H54 (cell line): ENCODE measurements at regions not wholly inside any gene's neighbourhood (a gene's known extent, or its start where the extent isn't known, plus 50 kb on each side); places are given as distances from the start of the nearest gene placed in this dataset.
A peak's percentile ranks its signal among the peaks of the same experiment; 100 is the strongest.
"Not testable (repeated sequence)": the region's sequence is repeated elsewhere in the genome, so short reads cannot be mapped to it uniquely, and the experiment has no call there.

Experiments used
- DNase-seq: peaks from one replicate; pipeline ENCODE4 v3.0.0; 2011; ENCODE audit warnings: low spot score, mixed read lengths; ENCODE audit not compliant: insufficient read length
- FAIRE-seq: peaks from 3 replicates; lab custom pipeline; 2011; peaks lifted over from hg19 to GRCh38; lab: Jason Lieb, UNC
- POLR2A ChIP-seq: IDR thresholded peaks from 2 replicates; pipeline ENCODE4 v1.6.1; 2011; ENCODE audit warnings: low read depth, mild to moderate bottlenecking, low read length

DNA sequence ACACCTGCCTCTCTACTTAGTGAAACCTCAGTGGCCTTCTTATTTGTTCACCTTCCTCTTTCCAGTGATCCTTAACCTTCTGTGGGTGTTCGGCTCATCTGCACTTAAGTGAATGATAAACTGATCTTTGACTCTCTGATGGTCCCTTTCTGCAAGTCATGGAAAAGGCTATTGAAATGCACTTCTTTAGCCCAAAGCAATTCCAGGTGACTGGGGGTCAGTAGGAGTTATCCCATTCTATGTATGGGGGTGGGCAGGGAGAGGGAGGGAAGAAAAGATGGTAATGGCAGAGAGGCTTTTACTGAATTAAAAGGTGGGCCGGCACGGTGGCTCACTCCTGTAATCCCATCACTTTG is 170.8 kb downstream of the RGS9 start:
- no peak for TF ChIP-seq POLR2A
- DNase-seq (no peak), FAIRE-seq (no peak)

DNA sequence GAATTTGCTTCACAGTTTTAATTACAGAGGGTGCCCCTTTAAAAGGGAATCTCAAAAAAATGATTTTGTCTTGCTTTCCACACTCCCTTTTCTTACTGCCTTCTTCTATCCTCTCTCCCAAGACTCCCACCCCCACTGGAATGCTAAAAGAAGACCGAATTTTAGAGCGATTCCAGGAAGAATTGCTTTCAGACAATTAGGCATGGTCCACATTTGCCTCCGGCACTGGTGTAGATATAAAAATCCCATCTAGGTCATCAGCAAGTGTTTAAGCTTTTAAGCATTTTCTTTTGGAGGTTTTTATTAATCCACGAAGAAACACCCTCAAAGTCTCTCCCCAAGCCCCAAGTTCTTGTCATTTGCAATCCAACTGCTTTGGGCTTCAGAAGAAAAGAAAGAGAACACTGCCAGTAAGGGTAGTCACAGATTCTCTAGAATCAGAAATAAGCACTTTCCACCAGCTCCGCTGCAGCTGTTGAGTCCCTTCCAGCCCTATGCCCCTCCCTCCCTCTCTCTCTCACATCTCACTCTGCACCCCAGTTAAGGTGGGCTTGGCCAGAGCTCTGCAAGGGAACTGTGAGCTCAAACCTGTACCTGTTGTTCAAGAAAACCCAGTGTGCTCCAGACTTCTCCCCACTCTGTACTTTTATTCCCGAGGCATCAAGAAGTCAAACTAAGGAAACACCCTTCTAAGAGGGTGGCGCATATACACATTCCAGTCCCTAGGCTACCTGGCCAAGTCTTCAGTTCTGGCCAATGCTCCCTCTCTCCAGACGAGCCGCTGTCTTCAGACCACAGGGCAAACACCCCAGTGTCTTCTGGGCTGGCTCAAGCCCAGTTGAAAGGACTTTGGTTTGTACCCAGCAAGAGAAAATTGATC is 170.2 kb downstream of the RGS9 start:
- no peak for TF ChIP-seq POLR2A
- no peak for DNase-seq
- FAIRE-seq, result no peak

DNA sequence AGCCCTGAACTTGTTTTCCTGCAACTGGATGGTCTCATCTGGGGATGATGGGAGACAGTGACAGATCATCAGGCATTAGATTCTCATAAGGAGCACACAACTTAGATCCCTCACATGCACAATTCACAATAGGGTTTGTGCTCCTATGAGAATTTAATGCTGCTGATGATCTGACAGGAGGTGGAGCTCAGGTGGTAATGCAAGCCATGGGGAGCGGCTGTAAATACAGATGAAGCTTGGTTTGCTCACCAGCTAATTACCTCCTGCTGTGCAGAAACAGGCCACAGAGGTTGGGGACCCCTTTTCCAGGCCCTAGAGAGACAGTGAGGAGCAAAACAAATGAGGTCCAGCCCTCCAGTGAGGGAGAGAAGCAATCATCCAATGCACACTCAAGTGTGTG is 168.6 kb downstream of the RGS9 start:
- FAIRE-seq (no peak), DNase-seq (no peak)
- no peak for TF ChIP-seq POLR2A

DNA sequence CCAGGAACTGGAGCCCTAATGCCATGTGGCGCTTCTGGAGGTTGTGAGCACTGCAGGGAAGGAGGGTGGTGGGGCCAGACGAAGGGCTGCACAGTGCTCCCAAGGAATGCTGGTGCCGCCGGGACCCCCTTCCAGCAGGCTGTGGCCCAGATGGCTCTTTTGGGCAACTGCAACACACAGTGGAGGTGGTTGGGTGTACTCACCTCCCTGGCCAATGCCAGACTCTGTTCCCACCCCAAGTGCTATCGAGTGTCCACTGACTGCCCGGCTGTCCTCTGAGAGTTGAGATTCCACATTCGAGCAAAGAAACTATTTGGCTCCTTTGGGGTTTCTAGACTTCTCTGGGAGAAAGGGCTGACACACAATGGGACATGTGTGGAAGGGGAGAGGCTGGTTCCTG is 167.9 kb downstream of the RGS9 start:
- no peak for TF ChIP-seq POLR2A
- no peak for DNase-seq
- no peak for FAIRE-seq

DNA sequence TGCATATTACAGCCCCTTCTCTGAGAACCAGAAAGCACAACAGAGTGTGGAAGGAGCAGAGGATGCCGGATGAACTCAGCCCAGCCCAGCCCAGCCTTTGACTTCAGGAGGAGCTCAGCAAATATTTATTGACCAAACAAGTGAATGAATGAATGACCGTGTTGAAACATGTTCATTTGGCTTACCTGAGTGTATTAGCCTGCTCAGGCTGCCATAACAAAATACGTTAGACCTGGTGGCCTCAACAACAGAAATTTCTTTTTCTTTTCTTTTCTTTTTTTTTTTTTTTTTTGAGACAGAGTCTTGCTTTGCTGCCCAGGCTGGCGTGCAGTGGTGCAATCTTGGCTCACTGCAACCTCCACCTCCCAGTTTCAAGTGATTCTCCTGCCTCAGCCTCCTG is 164.7 kb downstream of the RGS9 start:
- not testable (repeated sequence) for FAIRE-seq, DNase-seq

DNA sequence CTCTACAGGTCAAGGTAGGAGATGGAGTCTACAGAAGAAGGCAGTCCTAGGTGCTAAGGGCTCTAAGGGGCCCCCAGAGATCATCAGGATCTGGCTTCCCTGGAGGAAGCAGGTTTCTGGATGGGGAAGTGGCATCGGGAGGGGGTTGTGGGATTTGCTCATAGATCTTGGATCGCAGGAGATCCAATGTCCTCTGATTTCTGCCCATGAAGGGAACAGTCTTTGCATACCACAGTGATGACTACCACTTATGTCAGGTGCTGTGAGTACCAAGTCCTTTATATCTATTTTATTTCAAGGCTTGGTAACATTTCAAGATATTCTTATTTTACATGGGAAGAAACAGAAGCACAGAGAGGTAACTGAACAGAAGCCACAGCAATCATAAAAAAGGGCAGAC is 164.0 kb downstream of the RGS9 start:
- TF ChIP-seq POLR2A, result no peak
- no peak for FAIRE-seq
- DNase-seq, result no peak

DNA sequence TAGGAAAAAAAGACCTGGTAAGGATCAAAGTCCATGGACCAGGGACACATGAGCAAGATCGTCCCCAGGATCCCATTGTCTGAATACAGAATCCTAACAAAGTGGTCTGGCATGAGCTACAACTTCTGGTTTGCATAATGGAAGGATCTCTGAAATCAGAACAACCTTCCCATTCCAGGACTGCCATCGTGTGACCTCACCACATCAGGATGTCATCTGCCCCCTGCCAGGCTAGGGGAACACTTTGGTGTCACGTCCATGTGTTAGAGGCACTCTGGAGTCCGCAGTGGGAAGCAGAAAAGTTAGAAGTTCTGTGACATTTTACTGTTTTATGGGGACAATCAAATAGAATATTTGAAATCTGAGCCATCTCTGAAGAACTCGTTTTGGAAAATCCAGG is 160.7 kb downstream of the RGS9 start:
- FAIRE-seq, result no peak
- no peak for TF ChIP-seq POLR2A
- no peak for DNase-seq

DNA sequence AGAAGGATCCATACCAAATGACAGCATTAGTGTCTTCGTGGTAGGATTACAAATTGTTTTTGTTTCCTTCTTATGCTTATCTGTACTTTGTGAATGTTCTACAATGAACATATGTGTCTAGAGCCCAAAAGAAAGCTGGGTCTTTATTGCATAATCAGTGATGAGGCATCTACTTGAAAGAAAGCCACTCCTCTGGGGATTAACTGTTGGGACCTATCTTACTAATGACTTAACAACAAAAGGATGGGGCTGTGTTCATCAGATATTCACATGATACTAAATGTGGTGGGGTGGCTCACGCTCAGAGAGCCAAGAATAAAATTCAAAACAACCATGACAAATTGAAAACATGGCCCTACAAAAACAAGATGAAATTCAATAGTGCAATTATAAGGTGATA is 160.2 kb downstream of the RGS9 start:
- TF ChIP-seq POLR2A, result no peak
- FAIRE-seq, result no peak
- no peak for DNase-seq

DNA sequence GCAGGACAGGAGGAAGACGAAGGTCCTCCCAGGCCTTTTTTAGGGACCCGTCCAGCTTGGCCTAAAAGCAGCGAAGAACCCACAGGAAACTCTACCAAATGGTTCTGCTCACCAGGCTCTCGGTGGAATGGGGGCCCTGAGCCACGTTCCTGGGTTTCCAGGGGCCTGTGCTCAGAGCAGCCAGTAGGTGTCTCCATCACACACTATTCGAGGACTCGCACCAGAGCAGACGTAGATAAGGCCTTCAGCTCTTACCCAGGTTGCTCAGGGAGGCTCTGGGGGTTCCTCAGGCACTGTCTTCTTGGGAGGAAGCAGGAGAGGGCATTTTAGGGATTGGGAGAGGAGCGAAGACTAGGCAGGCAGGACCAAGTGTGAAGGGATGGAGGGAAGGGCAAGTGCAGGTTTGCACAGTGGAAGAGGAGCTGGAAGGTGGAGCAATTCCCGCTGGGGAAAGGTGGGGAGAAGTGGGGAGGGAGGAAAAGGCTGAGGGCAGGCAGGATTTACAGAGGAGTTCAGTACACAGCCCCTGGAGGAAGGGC is 157.1 kb downstream of the RGS9 start:
- DNase-seq, result peak; percentile 85
- no peak for TF ChIP-seq POLR2A
- FAIRE-seq, result no peak

DNA sequence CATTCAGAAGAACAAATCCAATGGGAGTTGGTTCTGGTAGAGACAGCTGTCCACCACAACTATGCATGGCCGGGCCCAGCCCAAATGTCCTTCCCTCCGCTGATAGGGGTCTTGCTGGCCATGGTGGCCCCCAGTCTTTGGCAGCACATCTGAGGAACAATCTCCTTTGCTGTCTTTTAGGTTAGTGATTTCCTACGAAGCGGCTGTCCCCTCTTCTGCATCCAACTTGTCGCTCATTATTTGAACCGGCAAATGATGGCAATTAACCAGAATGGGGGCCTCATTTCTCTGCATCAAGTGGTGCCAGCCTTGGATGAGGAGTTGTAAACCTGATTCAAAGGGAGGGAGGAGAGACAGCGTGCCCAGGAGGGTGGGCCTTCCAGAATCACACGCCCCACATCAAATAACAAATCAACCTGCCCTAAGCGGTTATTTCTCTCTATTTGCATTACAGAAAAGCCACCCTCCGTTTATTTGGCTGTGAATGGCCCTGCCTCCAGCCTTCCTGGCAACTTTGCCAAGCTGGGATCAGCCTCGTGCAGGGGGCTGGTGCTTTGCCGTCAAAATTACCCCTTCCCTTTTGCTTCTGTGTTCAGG is 156.5 kb downstream of the RGS9 start:
- DNase-seq (no peak), FAIRE-seq (no peak)
- no peak for TF ChIP-seq POLR2A

DNA sequence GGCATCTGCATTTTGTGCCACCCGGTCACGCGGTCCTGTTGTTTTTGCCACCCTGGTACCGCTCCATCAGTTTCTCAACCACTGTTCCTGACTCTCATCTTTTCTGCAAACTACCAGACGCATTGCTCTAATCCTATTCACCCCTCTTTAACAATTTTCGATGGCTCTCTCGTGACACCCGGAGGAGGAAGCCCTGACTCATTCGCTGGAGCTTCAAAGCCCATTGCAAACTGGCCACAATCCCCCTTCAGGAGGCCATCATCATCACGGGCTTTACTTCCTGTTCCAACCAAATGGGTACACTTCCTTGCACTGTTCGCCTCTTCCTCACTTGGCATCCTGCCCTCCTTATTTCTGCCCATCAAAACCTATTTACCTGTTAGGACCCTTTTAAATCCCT is 155.3 kb downstream of the RGS9 start:
- TF ChIP-seq POLR2A, result no peak
- FAIRE-seq, result no peak
- no peak for DNase-seq

DNA sequence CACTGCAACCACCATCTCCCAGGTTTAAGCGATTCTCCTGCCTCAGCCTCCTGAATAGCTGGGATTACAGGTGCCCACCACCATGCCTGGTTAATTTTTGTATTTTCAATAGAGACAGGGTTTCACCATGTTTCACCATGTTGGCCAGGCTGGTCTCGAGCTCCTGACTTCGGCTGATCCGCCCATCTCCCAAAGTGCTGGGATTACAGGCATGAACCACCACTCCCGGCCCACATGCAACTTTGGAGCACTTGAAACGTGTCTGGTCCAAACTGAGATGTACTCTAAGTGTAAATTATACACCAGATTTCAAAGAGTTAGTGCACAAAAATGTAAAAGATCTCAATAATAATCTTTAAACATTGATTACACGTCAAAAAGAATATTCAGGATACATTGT is 154.1 kb downstream of the RGS9 start:
- not testable (repeated sequence) for FAIRE-seq, DNase-seq

DNA sequence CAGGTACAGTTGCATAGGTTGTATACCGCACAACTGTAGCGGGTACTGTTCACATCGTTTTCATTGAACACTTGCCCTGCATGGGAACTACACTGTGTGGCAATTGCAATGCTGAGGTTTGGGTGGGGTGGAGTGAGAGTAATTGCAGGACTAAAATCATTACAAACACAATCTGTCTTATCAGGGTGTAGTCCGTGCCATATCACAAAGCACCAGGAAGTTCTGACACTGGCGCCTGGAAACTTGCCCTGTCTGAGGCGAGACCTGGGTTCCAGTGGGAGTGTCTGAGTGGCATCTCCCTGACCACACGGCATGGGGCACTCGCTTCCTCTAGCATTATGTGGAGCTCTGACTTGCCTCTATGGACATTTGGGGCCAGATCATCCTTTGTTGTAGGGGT is 153.4 kb downstream of the RGS9 start:
- FAIRE-seq (no peak), DNase-seq (no peak)
- TF ChIP-seq POLR2A, result no peak

DNA sequence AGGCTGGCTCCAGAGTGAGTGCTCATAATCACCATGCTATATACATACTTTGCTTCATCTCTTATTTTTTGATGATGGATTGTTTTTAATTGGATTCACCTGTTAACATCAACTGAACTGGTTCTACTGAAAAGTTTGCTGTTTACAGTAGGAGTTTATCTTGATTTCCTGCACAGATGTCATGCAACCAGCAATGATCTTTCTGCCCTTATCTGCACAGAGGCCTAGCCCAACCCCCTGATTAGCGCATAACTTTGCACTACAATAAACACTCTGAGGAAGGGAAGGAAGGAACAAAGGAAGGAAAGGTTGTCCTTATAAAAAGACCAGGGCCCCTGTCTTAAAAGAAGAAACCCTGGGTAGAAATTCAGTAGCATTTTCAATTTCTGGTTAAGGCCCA is 152.9 kb downstream of the RGS9 start:
- FAIRE-seq (no peak), DNase-seq (no peak)
- TF ChIP-seq POLR2A, result no peak

DNA sequence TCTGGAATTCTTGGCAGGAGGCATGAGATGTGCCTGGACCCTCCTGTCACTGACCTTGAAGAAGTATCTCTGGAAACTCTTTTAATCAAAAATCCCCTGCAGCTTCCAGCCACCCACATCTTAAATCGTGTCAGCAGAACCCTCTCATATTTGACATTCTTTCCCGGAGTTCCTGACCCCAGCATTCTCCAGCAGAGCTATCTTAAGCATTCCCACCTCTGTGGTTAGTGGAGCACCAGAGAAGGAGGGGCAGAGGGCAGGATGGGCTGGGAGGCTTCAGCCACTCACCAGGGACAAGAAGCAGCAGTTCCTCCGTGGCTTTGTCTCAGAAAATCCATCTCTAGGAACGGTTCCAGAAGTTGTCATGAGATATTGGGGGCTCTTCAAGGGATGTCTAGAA is 149.9 kb downstream of the RGS9 start:
- DNase-seq (no peak), FAIRE-seq (no peak)
- TF ChIP-seq POLR2A, result no peak
